WTC11 (cell line): ENCODE measurements at regions not wholly inside any gene's neighbourhood (a gene's known extent, or its start where the extent isn't known, plus 50 kb on each side); places are given as distances from the start of the nearest gene placed in this dataset.

Experiments used
- ATAC-seq: fragments of 200-7000 bp; cut with Tn5 transposase; 2 replicates; pipeline ENCODE4 v1.10.0; 2021; ENCODE audit warnings: mild to moderate bottlenecking, moderate library complexity
- CTCF ChIA-PET: fragments of 300-600 bp; sonication (Branson Sonifier 250); formaldehyde crosslinking; loops from one replicate; lab custom pipeline; 2021; ENCODE audit warnings: antibody characterized with exemption; lab: Charles Lee
- POLR2A ChIA-PET: fragments of 350-600 bp; sonication (Branson Sonifier 250); formaldehyde crosslinking; loops from one replicate; lab custom pipeline; 2021; ENCODE audit warnings: antibody characterized with exemption; lab: Charles Lee
- DNase-seq: peaks from one replicate; pipeline ENCODE4 v3.0.0; 2021; ENCODE audit warnings: low spot score
- H3K27ac Mint-ChIP-seq: 2 replicates; pipeline ENCODE4 v1.8.0; 2021; ENCODE audit warnings: mixed read lengths
- H3K27me3 Mint-ChIP-seq: 2 replicates; pipeline ENCODE4 v1.8.0; 2021; ENCODE audit warnings: low read depth, mild to moderate bottlenecking, moderate library complexity, mixed read lengths
- H3K36me3 Mint-ChIP-seq: 2 replicates; pipeline ENCODE4 v1.8.0; 2021; ENCODE audit warnings: mixed read lengths
- H3K4me1 Mint-ChIP-seq: 2 replicates; pipeline ENCODE4 v1.8.0; 2022; ENCODE audit warnings: mixed read lengths
- H3K4me3 Mint-ChIP-seq: 2 replicates; pipeline ENCODE4 v1.8.0; 2021; ENCODE audit warnings: mild to moderate bottlenecking, moderate library complexity, mixed read lengths
- H3K9me3 Mint-ChIP-seq: 2 replicates; pipeline ENCODE4 v1.8.0; 2021; ENCODE audit warnings: mixed read lengths
- EMX1 ChIP-seq: fragments of 250-450 bp; sonication (Bioruptor Pico); IDR thresholded peaks from 2 replicates; pipeline ENCODE4 v1.8.0; 2021; ENCODE audit warnings: mild to moderate bottlenecking
- ESRRA ChIP-seq: sonication (generic); formaldehyde crosslinking; IDR thresholded peaks from 2 replicates; pipeline ENCODE4 v1.8.1; 2022; ENCODE audit warnings: mild to moderate bottlenecking, missing genetic modification reagents, borderline replicate concordance
- ETV6 ChIP-seq: sonication (generic); formaldehyde crosslinking; IDR thresholded peaks from 2 replicates; pipeline ENCODE4 v1.8.1; 2022; ENCODE audit warnings: mild to moderate bottlenecking, missing genetic modification reagents
- FOXJ3 ChIP-seq: sonication (generic); formaldehyde crosslinking; IDR thresholded peaks from 2 replicates; pipeline ENCODE4 v1.9.0; 2021; ENCODE audit warnings: missing genetic modification reagents, mild to moderate bottlenecking, borderline replicate concordance
- HMGA2 ChIP-seq: fragments of 250-450 bp; sonication (Bioruptor Pico); IDR thresholded peaks from 2 replicates; pipeline ENCODE4 v1.4.0; 2021; ENCODE audit warnings: mild to moderate bottlenecking, moderate library complexity
- NFYB ChIP-seq: sonication (generic); formaldehyde crosslinking; conservative IDR thresholded peaks from 2 replicates; pipeline ENCODE4 v1.8.0; 2022; ENCODE audit warnings: low read depth, missing genetic modification reagents
- RELA ChIP-seq: sonication (generic); formaldehyde crosslinking; IDR thresholded peaks from 2 replicates; pipeline ENCODE4 v1.8.1; 2022; ENCODE audit warnings: missing genetic modification reagents, mild to moderate bottlenecking, borderline replicate concordance
- TP53 ChIP-seq: sonication (generic); formaldehyde crosslinking; IDR thresholded peaks from 2 replicates; pipeline ENCODE4 v1.8.1; 2023; ENCODE audit warnings: mild to moderate bottlenecking, missing genetic modification reagents
- ZNF232 ChIP-seq: sonication (generic); formaldehyde crosslinking; IDR thresholded peaks from 2 replicates; pipeline ENCODE4 v1.8.0; 2022; ENCODE audit warnings: mild to moderate bottlenecking, missing genetic modification reagents
- TF ChIP-seq, protein P1 (sequence below): sonication (generic); formaldehyde crosslinking; IDR thresholded peaks from 2 replicates; pipeline ENCODE4 v1.8.0; 2022; ENCODE audit warnings: mild to moderate bottlenecking, missing genetic modification reagents
- TF ChIP-seq, protein P2 (sequence below): sonication (generic); formaldehyde crosslinking; IDR thresholded peaks from 2 replicates; pipeline ENCODE4 v1.8.1; 2022; ENCODE audit warnings: mild to moderate bottlenecking, missing genetic modification reagents, moderate library complexity, borderline replicate concordance
- TF ChIP-seq, protein P3 (sequence below): fragments of 200-600 bp; IDR thresholded peaks from 2 replicates; pipeline ENCODE4 v1.8.0; 2022; ENCODE audit warnings: antibody characterized with exemption
- TF ChIP-seq, protein P4 (sequence below): sonication (generic); formaldehyde crosslinking; IDR thresholded peaks from 2 replicates; pipeline ENCODE4 v1.8.0; 2022; ENCODE audit warnings: mild to moderate bottlenecking, missing genetic modification reagents
- TF ChIP-seq, protein P5 (sequence below): fragments of 250-450 bp; sonication (Bioruptor Pico); IDR thresholded peaks from 2 replicates; pipeline ENCODE4 v1.9.0; 2021; ENCODE audit warnings: moderate library complexity, mild to moderate bottlenecking, inconsistent platforms, borderline replicate concordance
- TF ChIP-seq, protein P6 (sequence below): sonication (generic); formaldehyde crosslinking; IDR thresholded peaks from 2 replicates; pipeline ENCODE4 v1.8.0; 2022; ENCODE audit warnings: mild to moderate bottlenecking, missing genetic modification reagents
- TF ChIP-seq, protein P7 (sequence below): sonication (generic); formaldehyde crosslinking; IDR thresholded peaks from 2 replicates; pipeline ENCODE4 v1.8.0; 2023; ENCODE audit warnings: missing genetic modification reagents
- TF ChIP-seq, protein P8 (sequence below): sonication (generic); formaldehyde crosslinking; IDR thresholded peaks from 2 replicates; pipeline ENCODE4 v1.8.1; 2023; ENCODE audit warnings: mild to moderate bottlenecking, missing genetic modification reagents, moderate library complexity

DNA sequence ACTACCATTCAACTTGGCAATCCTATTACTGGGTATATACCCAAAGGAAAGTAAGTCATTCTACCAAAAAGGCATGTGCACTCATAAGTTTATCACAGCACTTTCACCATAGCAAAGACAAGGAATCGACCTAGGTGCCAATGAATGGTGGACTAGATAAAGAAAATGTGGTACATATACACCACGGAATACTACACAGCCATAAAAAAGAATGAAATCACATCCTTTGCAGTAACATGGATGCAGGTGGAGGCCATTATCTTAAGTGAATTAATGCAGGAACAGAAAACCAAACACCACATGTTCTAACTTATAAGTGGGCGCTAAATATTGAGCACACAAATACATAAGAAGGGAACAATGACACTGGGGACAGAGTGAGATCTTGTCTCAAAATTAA, 65.8 kb upstream of the SUB1 start:
- ChIA-PET POLR2A (interaction anchor here (0.5 kb wide), 1 partner anchor 34 kb away, joined by 3 read pairs; no protein-coding TSS in a partner anchor), CTCF (interaction anchor here (1.2 kb wide), 1 partner anchor 70 kb away, joined by 3 read pairs; no protein-coding TSS in a partner anchor)
- Mint-ChIP-seq H3K4me3 (no peak overlapping the region), H3K4me1 (no peaks in the 10 kb centered on the region), H3K27me3 (no peaks in the 10 kb centered on the region), H3K27ac (no peak overlapping the region), H3K9me3 (peaks cover 13% of the 10 kb centered on the region), H3K36me3 (no peaks in the 10 kb centered on the region)
- TF ChIP-seq NFYB (CRISPR knock-in tag), result no peak
- TF ChIP-seq, protein P1, sequence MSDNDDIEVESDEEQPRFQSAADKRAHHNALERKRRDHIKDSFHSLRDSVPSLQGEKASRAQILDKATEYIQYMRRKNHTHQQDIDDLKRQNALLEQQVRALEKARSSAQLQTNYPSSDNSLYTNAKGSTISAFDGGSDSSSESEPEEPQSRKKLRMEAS, result no peak
- TF ChIP-seq TP53 (CRISPR knock-in tag), result no peak
- TF ChIP-seq, protein P2, sequence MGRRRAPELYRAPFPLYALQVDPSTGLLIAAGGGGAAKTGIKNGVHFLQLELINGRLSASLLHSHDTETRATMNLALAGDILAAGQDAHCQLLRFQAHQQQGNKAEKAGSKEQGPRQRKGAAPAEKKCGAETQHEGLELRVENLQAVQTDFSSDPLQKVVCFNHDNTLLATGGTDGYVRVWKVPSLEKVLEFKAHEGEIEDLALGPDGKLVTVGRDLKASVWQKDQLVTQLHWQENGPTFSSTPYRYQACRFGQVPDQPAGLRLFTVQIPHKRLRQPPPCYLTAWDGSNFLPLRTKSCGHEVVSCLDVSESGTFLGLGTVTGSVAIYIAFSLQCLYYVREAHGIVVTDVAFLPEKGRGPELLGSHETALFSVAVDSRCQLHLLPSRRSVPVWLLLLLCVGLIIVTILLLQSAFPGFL (CRISPR knock-in tag), result no peak
- TF ChIP-seq ESRRA (CRISPR knock-in tag), result no peak
- no peak for TF ChIP-seq HMGA2 (CRISPR knock-in tag)
- TF ChIP-seq ETV6, result no peak
- TF ChIP-seq FOXJ3 (CRISPR knock-in tag), result no peak
- TF ChIP-seq, protein P3, sequence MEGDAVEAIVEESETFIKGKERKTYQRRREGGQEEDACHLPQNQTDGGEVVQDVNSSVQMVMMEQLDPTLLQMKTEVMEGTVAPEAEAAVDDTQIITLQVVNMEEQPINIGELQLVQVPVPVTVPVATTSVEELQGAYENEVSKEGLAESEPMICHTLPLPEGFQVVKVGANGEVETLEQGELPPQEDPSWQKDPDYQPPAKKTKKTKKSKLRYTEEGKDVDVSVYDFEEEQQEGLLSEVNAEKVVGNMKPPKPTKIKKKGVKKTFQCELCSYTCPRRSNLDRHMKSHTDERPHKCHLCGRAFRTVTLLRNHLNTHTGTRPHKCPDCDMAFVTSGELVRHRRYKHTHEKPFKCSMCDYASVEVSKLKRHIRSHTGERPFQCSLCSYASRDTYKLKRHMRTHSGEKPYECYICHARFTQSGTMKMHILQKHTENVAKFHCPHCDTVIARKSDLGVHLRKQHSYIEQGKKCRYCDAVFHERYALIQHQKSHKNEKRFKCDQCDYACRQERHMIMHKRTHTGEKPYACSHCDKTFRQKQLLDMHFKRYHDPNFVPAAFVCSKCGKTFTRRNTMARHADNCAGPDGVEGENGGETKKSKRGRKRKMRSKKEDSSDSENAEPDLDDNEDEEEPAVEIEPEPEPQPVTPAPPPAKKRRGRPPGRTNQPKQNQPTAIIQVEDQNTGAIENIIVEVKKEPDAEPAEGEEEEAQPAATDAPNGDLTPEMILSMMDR, result no peak
- no peak for TF ChIP-seq RELA (CRISPR knock-in tag)
- DNase-seq, result no peak
- ATAC-seq, result no peak

DNA sequence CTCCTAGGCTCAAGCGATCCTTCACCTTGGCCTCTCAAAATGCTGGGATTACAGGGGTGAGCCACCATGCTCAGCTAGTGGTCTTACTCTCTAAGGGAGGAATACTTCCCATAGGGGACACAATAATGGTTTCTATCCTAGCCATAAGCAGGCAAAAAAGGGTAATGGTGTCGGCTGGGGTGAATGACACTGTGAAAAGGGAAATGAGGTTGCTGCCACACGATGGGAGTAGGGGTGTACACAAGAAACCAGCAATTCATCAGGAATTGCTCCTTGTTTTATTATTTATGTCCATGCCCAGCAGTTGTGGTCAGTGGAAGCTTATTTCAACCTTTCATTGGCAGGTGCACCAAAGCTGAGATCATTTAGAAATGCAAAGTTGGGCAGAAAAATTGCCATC, 70.3 kb upstream of the ZFR start:
- no peak for DNase-seq
- H3K36me3 Mint-ChIP-seq, result no peaks in the 10 kb centered on the region
- H3K4me1 Mint-ChIP-seq, result no peaks in the 10 kb centered on the region
- H3K27me3 Mint-ChIP-seq, result no peaks in the 10 kb centered on the region
- ATAC-seq, result no peak
- peaks cover 10% of the 10 kb centered on the region for H3K9me3 Mint-ChIP-seq
- ChIA-PET CTCF (no interaction called here), POLR2A (no interaction called here)
- TF ChIP-seq, protein P4, sequence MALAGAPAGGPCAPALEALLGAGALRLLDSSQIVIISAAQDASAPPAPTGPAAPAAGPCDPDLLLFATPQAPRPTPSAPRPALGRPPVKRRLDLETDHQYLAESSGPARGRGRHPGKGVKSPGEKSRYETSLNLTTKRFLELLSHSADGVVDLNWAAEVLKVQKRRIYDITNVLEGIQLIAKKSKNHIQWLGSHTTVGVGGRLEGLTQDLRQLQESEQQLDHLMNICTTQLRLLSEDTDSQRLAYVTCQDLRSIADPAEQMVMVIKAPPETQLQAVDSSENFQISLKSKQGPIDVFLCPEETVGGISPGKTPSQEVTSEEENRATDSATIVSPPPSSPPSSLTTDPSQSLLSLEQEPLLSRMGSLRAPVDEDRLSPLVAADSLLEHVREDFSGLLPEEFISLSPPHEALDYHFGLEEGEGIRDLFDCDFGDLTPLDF (CRISPR knock-in tag), result no peak
- TF ChIP-seq, protein P5, sequence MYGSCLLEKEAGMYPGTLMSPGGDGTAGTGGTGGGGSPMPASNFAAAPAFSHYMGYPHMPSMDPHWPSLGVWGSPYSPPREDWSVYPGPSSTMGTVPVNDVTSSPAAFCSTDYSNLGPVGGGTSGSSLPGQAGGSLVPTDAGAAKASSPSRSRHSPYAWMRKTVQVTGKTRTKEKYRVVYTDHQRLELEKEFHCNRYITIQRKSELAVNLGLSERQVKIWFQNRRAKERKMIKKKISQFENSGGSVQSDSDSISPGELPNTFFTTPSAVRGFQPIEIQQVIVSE, result no peak
- TF ChIP-seq EMX1, result no peak
- TF ChIP-seq, protein P6, sequence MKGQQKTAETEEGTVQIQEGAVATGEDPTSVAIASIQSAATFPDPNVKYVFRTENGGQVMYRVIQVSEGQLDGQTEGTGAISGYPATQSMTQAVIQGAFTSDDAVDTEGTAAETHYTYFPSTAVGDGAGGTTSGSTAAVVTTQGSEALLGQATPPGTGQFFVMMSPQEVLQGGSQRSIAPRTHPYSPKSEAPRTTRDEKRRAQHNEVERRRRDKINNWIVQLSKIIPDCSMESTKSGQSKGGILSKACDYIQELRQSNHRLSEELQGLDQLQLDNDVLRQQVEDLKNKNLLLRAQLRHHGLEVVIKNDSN (CRISPR knock-in tag), result no peak
- TF ChIP-seq, protein P7, sequence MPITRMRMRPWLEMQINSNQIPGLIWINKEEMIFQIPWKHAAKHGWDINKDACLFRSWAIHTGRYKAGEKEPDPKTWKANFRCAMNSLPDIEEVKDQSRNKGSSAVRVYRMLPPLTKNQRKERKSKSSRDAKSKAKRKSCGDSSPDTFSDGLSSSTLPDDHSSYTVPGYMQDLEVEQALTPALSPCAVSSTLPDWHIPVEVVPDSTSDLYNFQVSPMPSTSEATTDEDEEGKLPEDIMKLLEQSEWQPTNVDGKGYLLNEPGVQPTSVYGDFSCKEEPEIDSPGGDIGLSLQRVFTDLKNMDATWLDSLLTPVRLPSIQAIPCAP (CRISPR knock-in tag), result no peak
- TF ChIP-seq ZNF232 (CRISPR knock-in tag), result no peak
- TF ChIP-seq, protein P8, sequence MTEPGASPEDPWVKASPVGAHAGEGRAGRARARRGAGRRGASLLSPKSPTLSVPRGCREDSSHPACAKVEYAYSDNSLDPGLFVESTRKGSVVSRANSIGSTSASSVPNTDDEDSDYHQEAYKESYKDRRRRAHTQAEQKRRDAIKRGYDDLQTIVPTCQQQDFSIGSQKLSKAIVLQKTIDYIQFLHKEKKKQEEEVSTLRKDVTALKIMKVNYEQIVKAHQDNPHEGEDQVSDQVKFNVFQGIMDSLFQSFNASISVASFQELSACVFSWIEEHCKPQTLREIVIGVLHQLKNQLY (CRISPR knock-in tag), result no peak
- H3K4me3 Mint-ChIP-seq, result no peak overlapping the region
- no peak overlapping the region for H3K27ac Mint-ChIP-seq
